Heart right ventricle (tissue), 16 donors: ENCODE measurements at regions not wholly inside any gene's neighbourhood (a gene's known extent, or its start where the extent isn't known, plus 50 kb on each side); places are given as distances from the start of the nearest gene placed in this dataset.

Experiments used
- ATAC-seq, 8 donors: fragments of 200-7000 bp; cut with Tn5 transposase; one replicate each; pipeline ENCODE4 v1.9.1; 2020; ENCODE audit warnings: mild to moderate bottlenecking in 8 of 8, moderate library complexity in 8 of 8, moderate number of reproducible peaks in 1 of 8
- DNase-seq, 2 donors: peaks; one replicate each; pipeline ENCODE4 v3.0.0-alpha.2; 2020
- H3K27ac ChIP-seq, 10 donors: fragments of 200-600 bp; sonication (generic) in 2 of 10; one replicate each; pipeline versions ENCODE4 v1.5.0 to v1.8.0; 2020 to 2022; ENCODE audit warnings: mild to moderate bottlenecking in 3 of 10
- H3K27me3 ChIP-seq, 7 donors: fragments of 200-600 bp; one replicate each; pipeline ENCODE4 v1.8.0; 2021 to 2022; ENCODE audit warnings: mild to moderate bottlenecking in 2 of 7
- H3K36me3 ChIP-seq, 9 donors: fragments of 200-600 bp; sonication (generic) in 1 of 9; one replicate each; pipeline versions ENCODE4 v1.5.0 to v1.8.0; 2020 to 2022; ENCODE audit warnings: mild to moderate bottlenecking in 2 of 9
- H3K4me1 ChIP-seq, 9 donors: fragments of 200-600 bp; sonication (generic) in 1 of 9; one replicate each; pipeline versions ENCODE4 v1.5.0 to v1.8.0; 2020 to 2022; ENCODE audit warnings: mild to moderate bottlenecking in 4 of 9
- H3K4me3 ChIP-seq, 10 donors: fragments of 200-600 bp; sonication (generic) in 2 of 10; one replicate each; pipeline versions ENCODE4 v1.5.0 to v1.8.0; 2020 to 2022; ENCODE audit warnings: mild to moderate bottlenecking in 7 of 10, moderate library complexity in 2 of 10
- H3K9me3 ChIP-seq, 11 donors: fragments of 200-600 bp in 10 of 11; sonication (generic) in 2 of 11; one replicate each; pipeline versions ENCODE4 v1.5.0 to v1.8.0; 2013 to 2022; ENCODE audit warnings: mild to moderate bottlenecking in 2 of 11, control low read depth in 1 of 11, moderate library complexity in 1 of 11
- CTCF ChIP-seq, 9 donors: fragments of 200-600 bp; sonication (generic) in 2 of 9; IDR thresholded peaks; one replicate each; pipeline versions ENCODE4 v1.5.0 to v1.8.0; 2021 to 2022; ENCODE audit warnings: antibody characterized with exemption in 9 of 9, mild to moderate bottlenecking in 5 of 9, moderate library complexity in 1 of 9
- WGBS, 2 donors: extraction: QIAGEN DNeasy Blood & Tissue Kit; methylation state at CpG; one replicate each; pipeline ENCODE4 v1.1.7; 2013; ENCODE audit warnings: inconsistent platforms in 1 of 2; 5-methylcytosine and 5-hydroxymethylcytosine counted together
- intact Hi-C, 10 donors: fragments of 100-400 bp; cut with DNase I; formaldehyde crosslinking; loops; one replicate each; pipeline versions ENCODE4 v1.11.1 to v1.14.2; 2022
- donor health status: Arrhythmogenic right ventricular cardiomyopathy.
- donor health status: ischemic (EF 13 %, LVEDD 7.1; RV severe dilation, severe dysfunction).
- donor health status: healthy with polysubstance abuse.
- donor health status: DM: no; HTN: yes; CAD: no.
- donor health status: DM: no; HTN: no; CAD: no.
- donor health status: ischemic (EF 25% LVEDD 6.9; RV normal size, moderate dysfunction).
- donor health status: ischemic (EF 25% LVEDD 5.7; RV mildly dilated, moderate dysfunction).
- donor health status: healthy.
- donor health status: DM: yes; HTN: yes; CAD: no.
- donor health status: Ischemic cardiomyopathy.
- donor health status: ischemic (EF 35%, LVEDD 5.7; RV mildly dilated, moderate dysfunction).
- donor health status: nonischemic (EF 11% LVEDD 7.7; RV severe dilation, severe dysfunction).
- donor health status: DM: yes; HTN: yes; CAD: no.
- donor health status: PGD.
- donor health status: ischemic (EF 29% LVEDD 5.4; RV normal size, mild dysfunction).
- donor health status: nonischemic (EF 23%, LVEDD 6.1; RV moderate dilation, normal function).

DNA sequence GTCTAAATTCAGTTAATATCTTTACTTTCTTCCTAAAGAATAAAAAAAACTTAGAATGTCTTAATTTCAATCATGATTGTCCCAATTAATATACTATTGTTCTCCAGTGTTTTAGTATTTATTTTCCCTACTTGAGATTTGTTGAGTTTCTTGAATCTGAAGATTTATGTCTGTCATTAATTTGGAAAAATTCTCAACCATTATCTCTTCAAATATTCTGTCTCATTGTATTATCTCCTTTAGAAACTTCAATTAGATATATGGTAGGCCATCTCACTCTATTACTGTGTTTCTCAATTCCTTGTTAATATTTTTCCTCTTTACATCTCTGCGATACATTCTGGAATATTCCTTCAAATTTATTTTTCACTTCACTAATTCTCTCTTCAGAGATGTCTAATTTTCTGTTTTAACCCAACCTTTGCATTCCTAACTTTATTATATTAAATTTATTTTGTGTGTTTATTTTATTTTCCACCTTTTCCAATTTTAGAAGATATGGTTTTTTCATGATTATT lies 268.6 kb downstream of the QKI start:
- intact Hi-C loops, result no loop called here
- TF ChIP-seq CTCF (IDR thresholded peaks at IDR 0.05), result no peak
- Histone ChIP-seq H3K4me3 (no peak overlapping the region), H3K4me1 (peaks cover 0 to 23% (median 0%) of the 10 kb centered on the region in 9 donors), H3K36me3 (no peaks in the 10 kb centered on the region), H3K9me3 (peaks cover 0 to 14% (median 0%) of the 10 kb centered on the region in 11 donors), H3K27me3 (peaks cover 0 to 5% (median 0%) of the 10 kb centered on the region in 7 donors), H3K27ac (no peak overlapping the region)
- ATAC-seq (no peak), DNase-seq (no peak)
- WGBS, 2 donors, result 97 to 100% methylated on average over 1 of the region's 1 CpG

GRCh38 chr6:163679753-163680152 lies 265.2 kb downstream of the QKI start:
- Histone ChIP-seq H3K4me3 (no peak overlapping the region), H3K9me3 (peaks cover 0 to 14% (median 0%) of the 10 kb centered on the region in 11 donors), H3K27ac (no peak overlapping the region), H3K36me3 (no peaks in the 10 kb centered on the region), H3K4me1 (peaks cover 0 to 20% (median 0%) of the 10 kb centered on the region in 9 donors), H3K27me3 (no peaks in the 10 kb centered on the region)
- intact Hi-C loops, result no loop called here
- no peak for TF ChIP-seq CTCF (IDR thresholded peaks at IDR 0.05)
- ATAC-seq (peak in 2 of 8 donors; percentile 39 to 53), DNase-seq (no peak)
- WGBS, 2 donors, result 40 to 41% methylated on average over 5 of the region's 5 CpGs

DNA sequence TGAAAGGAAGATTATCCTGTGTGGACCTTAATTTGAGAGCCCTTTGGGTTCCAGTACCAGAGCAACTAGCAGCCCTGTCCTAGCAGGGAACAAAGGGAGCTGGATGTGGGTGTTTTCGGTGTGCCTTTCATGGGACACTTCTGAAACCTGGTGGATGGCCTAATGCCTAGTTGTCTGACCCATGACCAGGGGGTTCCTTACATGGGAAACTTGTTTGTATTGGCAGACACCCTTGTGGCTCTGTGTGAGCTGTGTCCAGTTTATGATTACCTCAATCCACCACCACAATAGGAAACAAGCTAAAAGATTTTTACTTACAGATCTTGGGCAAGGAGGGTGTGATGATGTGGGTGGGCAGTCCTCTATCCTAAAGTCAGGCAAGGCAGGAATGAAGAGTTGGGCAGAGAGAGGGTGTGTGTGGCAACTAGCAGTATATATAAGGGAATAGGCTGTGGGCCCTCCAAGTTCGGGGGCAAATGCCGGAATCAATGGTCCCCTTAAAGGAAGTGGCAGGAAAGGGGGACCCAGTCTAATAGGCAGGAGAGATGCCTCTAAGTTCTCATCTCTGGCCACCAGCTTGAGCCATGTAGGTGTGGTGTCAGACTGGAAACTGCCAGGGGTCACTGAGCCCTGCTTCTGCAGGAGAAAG lies 264.6 kb downstream of the QKI start:
- intact Hi-C loops, result no loop called here
- DNase-seq, result no peak
- WGBS, 2 donors, result 95 to 98% methylated on average over 3 of the region's 3 CpGs
- Histone ChIP-seq H3K27me3 (peaks cover 0 to 2% (median 0%) of the 10 kb centered on the region in 7 donors), H3K4me1 (peaks cover 0 to 20% (median 0%) of the 10 kb centered on the region in 9 donors), H3K9me3 (peaks cover 0 to 14% (median 0%) of the 10 kb centered on the region in 11 donors), H3K36me3 (no peaks in the 10 kb centered on the region), H3K27ac (no peak overlapping the region), H3K4me3 (no peak overlapping the region)
- TF ChIP-seq CTCF (IDR thresholded peaks at IDR 0.05), result no peak
- ATAC-seq, result no peak

DNA sequence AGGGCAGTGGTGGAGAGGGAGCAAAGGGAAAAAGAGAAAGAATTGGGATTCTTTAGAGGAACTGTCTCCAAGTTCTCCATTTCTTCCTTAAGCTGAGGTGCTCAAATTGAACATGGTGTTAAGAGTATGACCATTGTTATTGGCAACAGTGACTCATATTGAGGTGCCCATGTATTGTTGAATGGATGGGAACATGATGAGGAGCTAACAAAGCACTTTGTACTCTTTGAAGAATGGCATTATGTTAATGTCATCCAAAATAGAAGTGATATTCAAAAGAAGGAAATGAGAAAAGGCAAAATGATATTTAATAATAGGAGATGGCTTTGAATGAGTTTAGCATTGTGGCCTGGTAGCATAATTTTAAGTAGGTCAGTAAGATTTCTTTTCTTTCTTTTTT lies 261.1 kb downstream of the QKI start:
- no peak overlapping the region for H3K27ac ChIP-seq
- H3K9me3 ChIP-seq, result no peaks in the 10 kb centered on the region
- H3K4me1 ChIP-seq, result peaks cover 0 to 13% (median 0%) of the 10 kb centered on the region in 9 donors
- intact Hi-C loops, result no loop called here
- ATAC-seq (no peak), DNase-seq (no peak)
- peaks cover 0 to 7% (median 0%) of the 10 kb centered on the region in 7 donors for H3K27me3 ChIP-seq
- H3K4me3 ChIP-seq, result no peak overlapping the region
- TF ChIP-seq CTCF (IDR thresholded peaks at IDR 0.05), result no peak
- no peaks in the 10 kb centered on the region for H3K36me3 ChIP-seq
